GM19035 (cell line): ENCODE measurements at regions not wholly inside any gene's neighbourhood (a gene's known extent, or its start where the extent isn't known, plus 50 kb on each side); places are given as distances from the start of the nearest gene placed in this dataset.

ENCODE experiments used
- ATAC-seq: cut with Tn5 transposase; IDR thresholded peaks from one replicate; pipeline ENCODE4 v1.9.1; 2021; ENCODE audit not compliant: unreplicated experiment

GRCh38 chr22:49609207-49609876, 218.3 kb downstream of the BRD1 start:
- no peak for ATAC-seq

- ATAC-seq: no peak
Observed at GRCh38 chr22:49608660-49609059, 219.0 kb downstream of the BRD1 start.

- no peak for ATAC-seq
Observed at GRCh38 chr22:49608228-49608627, 219.4 kb downstream of the BRD1 start.

- no peak for ATAC-seq
Observed at GRCh38 chr22:49607821-49608220, 219.9 kb downstream of the BRD1 start.

GRCh38 chr22:49606562-49607290, 220.9 kb downstream of the BRD1 start:
- ATAC-seq: no peak

GRCh38 chr22:49604732-49605302, 222.9 kb downstream of the BRD1 start:
- ATAC-seq: no peak

- no peak for ATAC-seq
Observed at GRCh38 chr22:49603016-49603415, 224.7 kb downstream of the BRD1 start.

GRCh38 chr22:49602481-49602880, 225.2 kb downstream of the BRD1 start:
- no peak for ATAC-seq

GRCh38 chr22:49601614-49602321, 225.9 kb downstream of the BRD1 start:
- ATAC-seq: no peak

GRCh38 chr22:49600891-49601431, 226.7 kb downstream of the BRD1 start:
- no peak for ATAC-seq

GRCh38 chr22:49600468-49600867, 227.2 kb downstream of the BRD1 start:
- no peak for ATAC-seq

- no peak for ATAC-seq
Observed at GRCh38 chr22:49599691-49600455, 227.8 kb downstream of the BRD1 start.

- ATAC-seq: no peak
Observed at GRCh38 chr22:49599039-49599438, 228.6 kb downstream of the BRD1 start.

- no peak for ATAC-seq
Observed at GRCh38 chr22:49598338-49598737, 229.3 kb downstream of the BRD1 start.

- no peak for ATAC-seq
Observed at GRCh38 chr22:49597428-49598039, 230.1 kb downstream of the BRD1 start.

GRCh38 chr22:49595465-49596078, 232.1 kb downstream of the BRD1 start:
- ATAC-seq: no peak

- ATAC-seq: no peak
Observed at GRCh38 chr22:49594078-49594477, 233.6 kb downstream of the BRD1 start.

GRCh38 chr22:49593509-49593908, 234.2 kb downstream of the BRD1 start:
- no peak for ATAC-seq

- no peak for ATAC-seq
Observed at GRCh38 chr22:49592780-49593501, 234.7 kb downstream of the BRD1 start.
